Right atrium auricular region (tissue), 2 donors: ENCODE measurements at regions not wholly inside any gene's neighbourhood (a gene's known extent, or its start where the extent isn't known, plus 50 kb on each side); places are given as distances from the start of the nearest gene placed in this dataset.

Experiments used
- DNase-seq: peaks from one replicate; pipeline ENCODE4 v3.0.0-alpha.2; 2019; ENCODE audit warnings: low spot score
- H3K27ac ChIP-seq, 2 donors: fragments of 200-600 bp; sonication (generic); 1 replicate in 1 of 2; 2 replicates in 1 of 2; pipeline ENCODE4 v1.5.1; 2016 to 2019
- H3K27me3 ChIP-seq, 2 donors: fragments of 200-600 bp; sonication (generic); one replicate each; pipeline versions ENCODE4 v1.5.1 to v1.6.0; 2017 to 2019
- H3K36me3 ChIP-seq: fragments of 200-600 bp; sonication (generic); one replicate; pipeline ENCODE4 v1.5.1; 2016
- H3K4me1 ChIP-seq, 2 donors: fragments of 200-600 bp; sonication (generic); one replicate each; pipeline versions ENCODE4 v1.5.1 to v1.6.0; 2017 to 2019
- H3K4me3 ChIP-seq, 2 donors: fragments of 200-600 bp; sonication (generic); 1 replicate in 1 of 2; 2 replicates in 1 of 2; pipeline ENCODE4 v1.5.1; 2017 to 2019; ENCODE audit warnings: mild to moderate bottlenecking in 1 of 2, moderate library complexity in 1 of 2
- H3K9me3 ChIP-seq, 2 donors: fragments of 200-600 bp; sonication (generic); one replicate each; pipeline ENCODE4 v1.5.1; 2019
- CTCF ChIP-seq, 2 donors: fragments of 200-600 bp; sonication (generic); IDR thresholded peaks; one replicate each; pipeline ENCODE4 v1.5.1; 2019; ENCODE audit warnings: antibody characterized with exemption in 2 of 2

GRCh38 chr6:102398788-102399390 lies 1005.4 kb downstream of the GRIK2 start:
- H3K36me3 ChIP-seq, result no peaks in the 10 kb centered on the region
- H3K27ac ChIP-seq, result no peak overlapping the region
- no peak overlapping the region for H3K4me3 ChIP-seq
- H3K27me3 ChIP-seq, result no peaks in the 10 kb centered on the region
- H3K4me1 ChIP-seq, result no peaks in the 10 kb centered on the region
- DNase-seq, result no peak
- TF ChIP-seq CTCF (IDR thresholded peaks at IDR 0.05), result no peak
- H3K9me3 ChIP-seq, result peaks cover 5 to 20% of the 10 kb centered on the region in 2 donors

DNA sequence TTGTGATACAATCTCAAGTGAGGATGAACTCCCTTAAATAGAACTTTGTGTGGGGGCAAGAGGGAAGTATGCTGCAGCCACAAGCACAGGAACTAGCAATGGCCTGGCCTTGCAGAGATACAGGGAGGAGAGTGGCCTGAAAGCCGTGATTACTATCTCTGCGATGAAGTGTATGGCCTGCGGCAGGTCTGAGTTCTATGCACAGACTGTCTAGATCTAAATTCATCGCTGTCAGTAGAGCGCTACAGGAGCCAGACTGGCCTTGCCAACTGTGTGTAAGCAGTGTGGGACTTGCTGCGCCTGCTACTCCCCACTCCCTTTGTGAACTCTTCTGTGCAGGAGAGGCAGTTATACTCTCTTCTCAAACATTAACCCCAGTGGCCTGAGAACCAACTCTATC lies 997.0 kb downstream of the GRIK2 start:
- H3K27ac ChIP-seq, result no peak overlapping the region
- no peaks in the 10 kb centered on the region for H3K27me3 ChIP-seq
- H3K4me3 ChIP-seq, result no peak overlapping the region
- no peak for DNase-seq
- no peak for TF ChIP-seq CTCF (IDR thresholded peaks at IDR 0.05)
- no peaks in the 10 kb centered on the region for H3K4me1 ChIP-seq
- H3K36me3 ChIP-seq, result no peaks in the 10 kb centered on the region
- peaks cover 5 to 24% of the 10 kb centered on the region in 2 donors for H3K9me3 ChIP-seq

DNA sequence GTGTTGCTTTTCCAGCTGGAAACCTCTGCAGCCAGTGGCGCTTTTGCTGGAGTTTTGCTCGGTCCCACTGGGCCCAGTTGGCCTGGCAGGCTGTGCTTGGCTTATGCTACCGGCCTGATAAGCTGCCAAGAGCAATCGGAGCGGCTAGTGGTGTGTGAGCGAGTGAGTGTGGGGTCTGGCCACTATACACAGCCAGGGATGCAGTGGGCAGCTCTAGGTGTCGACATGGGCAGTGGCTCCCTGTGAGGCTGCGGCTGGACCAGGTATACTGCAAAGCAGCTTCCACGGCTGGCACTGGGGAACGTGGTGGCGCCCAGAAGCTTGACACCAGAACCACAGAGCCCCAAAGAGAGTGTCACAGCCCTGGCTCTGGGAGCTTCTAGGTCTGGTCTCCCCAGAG lies 996.5 kb downstream of the GRIK2 start:
- Histone ChIP-seq H3K4me3 (no peak overlapping the region), H3K36me3 (no peaks in the 10 kb centered on the region), H3K27me3 (no peaks in the 10 kb centered on the region), H3K9me3 (peaks cover 5 to 19% of the 10 kb centered on the region in 2 donors), H3K4me1 (no peaks in the 10 kb centered on the region), H3K27ac (no peak overlapping the region)
- TF ChIP-seq CTCF (IDR thresholded peaks at IDR 0.05), result no peak
- no peak for DNase-seq

DNA sequence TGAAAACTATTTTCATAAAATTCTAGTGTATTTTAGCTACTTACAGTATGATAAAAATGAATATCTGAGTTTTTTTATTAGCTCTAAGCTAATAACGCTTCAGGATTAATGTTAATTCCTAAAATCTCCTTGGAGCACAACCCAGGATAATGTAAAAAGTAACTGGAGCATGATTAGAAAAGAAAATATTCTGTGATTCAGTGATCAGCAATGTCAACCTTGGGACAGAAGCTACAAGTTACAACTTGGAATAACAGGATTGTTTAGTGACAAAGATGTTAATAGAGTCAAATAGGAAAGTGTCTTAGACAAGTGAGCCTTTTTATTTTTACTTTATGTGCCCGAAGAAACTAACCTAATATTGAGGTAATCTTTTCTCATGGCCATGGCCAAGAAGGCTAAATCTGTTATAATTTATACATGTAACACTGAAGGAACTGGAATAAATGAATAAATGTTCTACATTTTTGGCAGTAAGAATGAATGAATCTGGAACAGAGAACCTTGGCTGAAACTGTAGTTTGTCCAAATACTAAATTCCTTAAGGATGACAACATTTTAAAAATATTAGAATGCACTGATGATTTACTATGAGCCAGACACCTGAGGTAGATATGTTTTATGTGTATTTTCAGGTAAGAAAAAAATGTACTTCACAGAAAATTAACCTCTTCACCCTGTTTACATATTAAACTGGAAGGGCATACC lies 994.0 kb downstream of the GRIK2 start:
- no peaks in the 10 kb centered on the region for H3K27me3 ChIP-seq
- DNase-seq, result no peak
- no peak overlapping the region for H3K27ac ChIP-seq
- no peak overlapping the region for H3K4me3 ChIP-seq
- H3K36me3 ChIP-seq, result no peaks in the 10 kb centered on the region
- H3K9me3 ChIP-seq, result no peaks in the 10 kb centered on the region
- H3K4me1 ChIP-seq, result no peaks in the 10 kb centered on the region
- TF ChIP-seq CTCF (IDR thresholded peaks at IDR 0.05), result no peak

GRCh38 chr6:102381203-102381602 lies 987.7 kb downstream of the GRIK2 start:
- Histone ChIP-seq H3K4me3 (no peak overlapping the region), H3K9me3 (no peaks in the 10 kb centered on the region), H3K4me1 (no peaks in the 10 kb centered on the region), H3K27me3 (no peaks in the 10 kb centered on the region), H3K36me3 (no peaks in the 10 kb centered on the region), H3K27ac (no peak overlapping the region)
- no peak for TF ChIP-seq CTCF (IDR thresholded peaks at IDR 0.05)
- no peak for DNase-seq

- Histone ChIP-seq H3K4me3 (no peak overlapping the region), H3K27ac (no peak overlapping the region), H3K36me3 (no peaks in the 10 kb centered on the region), H3K27me3 (no peaks in the 10 kb centered on the region), H3K4me1 (no peaks in the 10 kb centered on the region), H3K9me3 (no peaks in the 10 kb centered on the region)
- no peak for TF ChIP-seq CTCF (IDR thresholded peaks at IDR 0.05)
- no peak for DNase-seq
Observed at GRCh38 chr6:102356170-102356569, 962.7 kb downstream of the GRIK2 start.
